Immature natural killer cell (primary cell): ENCODE measurements at regions not wholly inside any gene's neighbourhood (a gene's known extent, or its start where the extent isn't known, plus 50 kb on each side); places are given as distances from the start of the nearest gene placed in this dataset.
"Not testable (repeated sequence)": the region's sequence is repeated elsewhere in the genome, so short reads cannot be mapped to it uniquely, and the experiment has no call there.

Source experiments
- DNase-seq, 3 donors: peaks; one replicate each; pipeline ENCODE4 v3.0.0; 2022; ENCODE audit warnings: mixed read lengths in 1 of 3
- H3K27ac Mint-ChIP-seq, 6 donors: one replicate each; pipeline ENCODE4 v1.8.0; 2020; ENCODE audit warnings: mixed read lengths in 6 of 6, mild to moderate bottlenecking in 5 of 6, inconsistent platforms in 4 of 6, moderate library complexity in 3 of 6
- H3K27me3 Mint-ChIP-seq, 3 donors: one replicate each; pipeline ENCODE4 v1.8.0; 2020 to 2021; ENCODE audit warnings: low read depth in 3 of 3, mild to moderate bottlenecking in 3 of 3, mixed read lengths in 3 of 3, moderate library complexity in 3 of 3, inconsistent platforms in 1 of 3
- H3K36me3 Mint-ChIP-seq, 3 donors: one replicate each; pipeline ENCODE4 v1.8.0; 2020; ENCODE audit warnings: mixed read lengths in 3 of 3, inconsistent platforms in 2 of 3, mild to moderate bottlenecking in 2 of 3
- H3K4me1 Mint-ChIP-seq, 2 donors: one replicate each; pipeline ENCODE4 v1.8.0; 2020; ENCODE audit warnings: inconsistent platforms in 2 of 2, mild to moderate bottlenecking in 2 of 2, mixed read lengths in 2 of 2, moderate library complexity in 1 of 2
- H3K4me3 Mint-ChIP-seq, 5 donors: one replicate each; pipeline ENCODE4 v1.8.0; 2020; ENCODE audit warnings: mild to moderate bottlenecking in 5 of 5, mixed read lengths in 5 of 5, inconsistent platforms in 3 of 5, moderate library complexity in 3 of 5
- H3K9me3 Mint-ChIP-seq, 6 donors: one replicate each; pipeline ENCODE4 v1.8.0; 2020; ENCODE audit warnings: mild to moderate bottlenecking in 6 of 6, mixed read lengths in 6 of 6, inconsistent platforms in 4 of 6, moderate library complexity in 3 of 6

GRCh38 chr5:25027526-25027925, 382.7 kb upstream of the CDH10 start:
- no peak overlapping the region for H3K27ac Mint-ChIP-seq

GRCh38 chr5:25027061-25027460, 382.3 kb upstream of the CDH10 start:
- Mint-ChIP-seq H3K4me3 (no peak overlapping the region), H3K9me3 (peaks cover 18 to 77% (median 57%) of the 10 kb centered on the region in 6 donors), H3K27me3 (no peaks in the 10 kb centered on the region), H3K27ac (no peak overlapping the region), H3K36me3 (no peaks in the 10 kb centered on the region), H3K4me1 (no peaks in the 10 kb centered on the region)
- no peak for DNase-seq

More at GRCh38 chr5:25027526-25027925, 382.7 kb upstream of the CDH10 start:
- Mint-ChIP-seq H3K4me1 (no peaks in the 10 kb centered on the region), H3K9me3 (peaks cover 15 to 78% (median 57%) of the 10 kb centered on the region in 6 donors), H3K36me3 (no peaks in the 10 kb centered on the region), H3K27me3 (peaks cover 0 to 1% (median 0%) of the 10 kb centered on the region in 3 donors), H3K4me3 (no peak overlapping the region)
- no peak for DNase-seq

- H3K4me1 Mint-ChIP-seq: no peaks in the 10 kb centered on the region
- H3K36me3 Mint-ChIP-seq: no peaks in the 10 kb centered on the region
- H3K27me3 Mint-ChIP-seq: no peaks in the 10 kb centered on the region
- no peak overlapping the region for H3K27ac Mint-ChIP-seq
- DNase-seq: no peak
- H3K9me3 Mint-ChIP-seq: peaks cover 19 to 75% (median 58%) of the 10 kb centered on the region in 6 donors
- no peak overlapping the region for H3K4me3 Mint-ChIP-seq
Observed at GRCh38 chr5:25025831-25026230, 381.1 kb upstream of the CDH10 start.

DNA sequence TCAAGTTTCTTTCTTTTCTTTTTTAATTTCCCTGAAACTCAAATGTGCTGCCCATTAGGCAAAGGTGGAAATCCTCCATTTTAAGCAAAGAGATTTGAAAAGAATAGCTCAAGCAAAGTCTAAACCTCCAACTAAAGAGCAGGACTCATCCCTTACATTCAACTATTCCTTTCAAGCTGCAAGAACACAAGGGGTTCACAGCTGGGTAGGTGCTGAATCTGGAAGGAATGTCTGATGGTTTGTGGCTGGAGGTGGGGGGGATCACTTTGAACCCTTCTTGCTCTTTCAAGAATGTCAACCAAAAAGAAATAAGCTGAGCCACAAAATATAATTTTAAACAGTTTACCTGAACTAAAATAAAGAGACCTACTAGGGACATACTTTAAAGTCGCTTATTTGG, 375.7 kb upstream of the CDH10 start:
- peaks cover 13 to 59% (median 43%) of the 10 kb centered on the region in 6 donors for H3K9me3 Mint-ChIP-seq
- DNase-seq: no peak
- H3K4me3 Mint-ChIP-seq: no peak overlapping the region
- H3K27ac Mint-ChIP-seq: no peak overlapping the region
- no peaks in the 10 kb centered on the region for H3K27me3 Mint-ChIP-seq
- no peaks in the 10 kb centered on the region for H3K4me1 Mint-ChIP-seq
- H3K36me3 Mint-ChIP-seq: no peaks in the 10 kb centered on the region

- Mint-ChIP-seq H3K36me3 (peaks cover 0 to 4% (median 0%) of the 10 kb centered on the region in 3 donors), H3K9me3 (peaks cover 6 to 67% (median 38%) of the 10 kb centered on the region in 6 donors), H3K27ac (no peak overlapping the region), H3K4me1 (no peaks in the 10 kb centered on the region), H3K4me3 (no peak overlapping the region), H3K27me3 (no peaks in the 10 kb centered on the region)
- DNase-seq: no peak
Observed at GRCh38 chr5:25009063-25009462, 364.3 kb upstream of the CDH10 start.

DNA sequence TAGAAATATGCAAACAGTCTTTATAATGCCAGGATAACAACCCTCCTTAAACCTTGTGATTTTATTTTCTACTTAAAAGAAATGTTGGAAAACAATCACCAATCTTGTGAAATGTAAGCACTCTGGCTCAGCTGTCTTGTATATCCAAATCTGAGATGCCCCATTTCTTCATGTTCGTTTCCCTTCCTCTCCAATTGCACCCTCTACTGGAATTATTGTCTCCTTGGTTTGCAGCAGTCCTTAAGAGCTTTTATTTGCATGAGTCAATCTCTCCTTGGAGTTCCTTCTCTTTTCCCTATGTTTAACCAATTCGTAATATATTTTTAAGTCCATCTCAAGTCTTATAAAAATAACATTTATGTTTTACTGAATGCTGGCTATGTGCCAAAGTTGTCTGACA, 362.0 kb upstream of the CDH10 start:
- H3K27me3 Mint-ChIP-seq: no peaks in the 10 kb centered on the region
- no peaks in the 10 kb centered on the region for H3K4me1 Mint-ChIP-seq
- H3K9me3 Mint-ChIP-seq: peaks cover 11 to 60% (median 40%) of the 10 kb centered on the region in 6 donors
- H3K27ac Mint-ChIP-seq: no peak overlapping the region
- no peak overlapping the region for H3K4me3 Mint-ChIP-seq
- DNase-seq: no peak
- peaks cover 0 to 4% (median 0%) of the 10 kb centered on the region in 3 donors for H3K36me3 Mint-ChIP-seq

DNA sequence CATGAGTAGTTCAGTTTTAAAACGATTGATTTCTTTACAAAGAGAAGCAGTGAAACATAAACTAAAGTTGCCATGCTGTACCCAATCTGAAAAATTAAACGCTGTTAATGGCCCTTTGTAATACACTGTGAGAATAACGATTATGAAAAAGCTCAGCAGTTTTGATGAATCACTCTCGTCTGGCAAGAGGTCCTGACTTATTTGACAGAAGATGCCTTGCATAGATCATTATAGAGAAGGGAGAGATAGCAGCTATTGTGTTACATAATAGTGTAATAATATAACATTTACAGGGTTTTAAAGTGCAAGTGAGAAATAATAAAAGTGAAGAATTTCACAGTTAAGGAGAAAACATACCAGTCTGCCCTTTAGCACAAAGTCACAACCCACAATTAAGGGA, 361.5 kb upstream of the CDH10 start:
- H3K4me3 Mint-ChIP-seq: no peak overlapping the region
- no peak for DNase-seq
- H3K9me3 Mint-ChIP-seq: peaks cover 11 to 59% (median 38%) of the 10 kb centered on the region in 6 donors
- peaks cover 0 to 4% (median 0%) of the 10 kb centered on the region in 3 donors for H3K36me3 Mint-ChIP-seq
- H3K27me3 Mint-ChIP-seq: no peaks in the 10 kb centered on the region
- H3K4me1 Mint-ChIP-seq: no peaks in the 10 kb centered on the region
- no peak overlapping the region for H3K27ac Mint-ChIP-seq

- Mint-ChIP-seq H3K9me3 (peaks cover 11 to 51% (median 33%) of the 10 kb centered on the region in 6 donors), H3K36me3 (peaks cover 0 to 4% (median 0%) of the 10 kb centered on the region in 3 donors), H3K27me3 (no peaks in the 10 kb centered on the region), H3K27ac (no peak overlapping the region), H3K4me3 (no peak overlapping the region), H3K4me1 (no peaks in the 10 kb centered on the region)
- DNase-seq: no peak
Observed at GRCh38 chr5:25005431-25005830, 360.7 kb upstream of the CDH10 start.

GRCh38 chr5:25002371-25002770, 357.6 kb upstream of the CDH10 start:
- Mint-ChIP-seq H3K27me3 (no peaks in the 10 kb centered on the region), H3K36me3 (no peaks in the 10 kb centered on the region), H3K9me3 (peaks cover 7 to 45% (median 36%) of the 10 kb centered on the region in 6 donors), H3K27ac (no peak overlapping the region), H3K4me3 (no peak overlapping the region), H3K4me1 (no peaks in the 10 kb centered on the region)
- no peak for DNase-seq

GRCh38 chr5:24999732-25000131, 355.0 kb upstream of the CDH10 start:
- Mint-ChIP-seq H3K4me1 (no peaks in the 10 kb centered on the region), H3K36me3 (no peaks in the 10 kb centered on the region), H3K9me3 (peaks cover 12 to 57% (median 44%) of the 10 kb centered on the region in 6 donors), H3K4me3 (no peak overlapping the region), H3K27ac (no peak overlapping the region), H3K27me3 (no peaks in the 10 kb centered on the region)
- DNase-seq: no peak

DNA sequence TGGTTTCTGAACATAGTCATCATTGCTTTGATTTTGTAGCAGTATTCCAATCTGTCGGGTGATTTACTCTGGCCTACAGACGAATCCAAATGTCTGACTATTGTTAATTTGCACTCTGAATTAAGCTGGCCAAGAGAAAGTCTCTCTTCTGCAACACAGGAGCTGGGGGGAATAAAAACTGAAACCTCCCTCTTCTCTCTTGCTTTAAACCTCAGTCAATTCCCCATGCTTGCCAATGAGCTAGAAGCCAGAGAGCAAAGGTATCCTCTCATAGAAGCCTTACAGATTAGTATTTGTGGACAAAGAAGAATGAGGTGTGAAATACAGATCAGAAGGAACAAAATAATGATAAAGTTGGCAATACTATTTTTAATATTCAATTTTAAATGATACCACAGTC, 353.9 kb upstream of the CDH10 start:
- Mint-ChIP-seq H3K27me3 (peaks cover 0 to under 1% (median 0%) of the 10 kb centered on the region in 3 donors), H3K4me1 (no peaks in the 10 kb centered on the region), H3K4me3 (no peak overlapping the region), H3K27ac (no peak overlapping the region), H3K9me3 (peaks cover 10 to 61% (median 46%) of the 10 kb centered on the region in 6 donors), H3K36me3 (peaks cover 0 to 4% (median 4%) of the 10 kb centered on the region in 3 donors)
- no peak for DNase-seq

GRCh38 chr5:24986326-24986725, 341.5 kb upstream of the CDH10 start:
- H3K4me3 Mint-ChIP-seq: no peak overlapping the region
- H3K9me3 Mint-ChIP-seq: peaks cover 5 to 66% (median 26%) of the 10 kb centered on the region in 6 donors
- H3K4me1 Mint-ChIP-seq: no peaks in the 10 kb centered on the region
- H3K27me3 Mint-ChIP-seq: peaks cover 0 to 2% (median 0%) of the 10 kb centered on the region in 3 donors
- H3K36me3 Mint-ChIP-seq: no peaks in the 10 kb centered on the region
- DNase-seq: no peak
- H3K27ac Mint-ChIP-seq: no peak overlapping the region

- not testable (repeated sequence) for DNase-seq, H3K36me3 Mint-ChIP-seq, H3K27me3 Mint-ChIP-seq, H3K4me1 Mint-ChIP-seq, H3K27ac Mint-ChIP-seq, H3K4me3 Mint-ChIP-seq
- peaks cover 6 to 76% (median 50%) of the 10 kb centered on the region in 6 donors for H3K9me3 Mint-ChIP-seq
Observed at GRCh38 chr5:24978552-24978951, 333.8 kb upstream of the CDH10 start.

GRCh38 chr5:24963611-24964010, 318.8 kb upstream of the CDH10 start:
- Mint-ChIP-seq H3K4me1 (no peaks in the 10 kb centered on the region), H3K9me3 (peaks cover 12 to 64% (median 25%) of the 10 kb centered on the region in 6 donors), H3K27me3 (peaks cover 0 to 3% (median 2%) of the 10 kb centered on the region in 3 donors), H3K4me3 (no peak overlapping the region), H3K36me3 (peaks cover 0 to 6% (median 0%) of the 10 kb centered on the region in 3 donors), H3K27ac (no peak overlapping the region)
- DNase-seq: no peak

DNA sequence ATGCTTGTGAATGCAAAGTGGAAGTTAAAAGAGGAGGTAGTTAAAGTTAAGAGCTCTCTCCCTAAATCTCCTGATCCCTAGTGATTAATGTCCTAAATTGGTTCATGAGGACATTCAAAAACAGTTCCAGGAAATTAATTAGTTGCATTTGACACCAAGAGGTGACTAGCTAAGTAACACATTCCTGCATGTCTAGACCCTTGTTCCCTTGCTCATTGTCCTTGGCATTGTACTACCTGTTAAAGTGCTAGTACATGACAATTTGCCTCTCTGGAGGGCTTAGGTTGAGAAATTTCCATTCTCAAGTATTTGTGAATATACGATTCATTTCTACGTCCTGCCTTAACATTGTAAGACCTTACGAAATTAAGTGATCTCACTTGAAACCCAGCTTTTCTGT, 278.6 kb upstream of the CDH10 start:
- no peak overlapping the region for H3K27ac Mint-ChIP-seq
- H3K36me3 Mint-ChIP-seq: no peaks in the 10 kb centered on the region
- H3K4me3 Mint-ChIP-seq: no peak overlapping the region
- no peak for DNase-seq
- peaks cover 0 to 2% (median 0%) of the 10 kb centered on the region in 3 donors for H3K27me3 Mint-ChIP-seq
- peaks cover 9 to 51% (median 46%) of the 10 kb centered on the region in 6 donors for H3K9me3 Mint-ChIP-seq
- no peaks in the 10 kb centered on the region for H3K4me1 Mint-ChIP-seq
